Activated T-cell treated with anti-CD3 and anti-CD28 coated beads, Interleukin-2, amount 50 U/mL, for 72 hours (primary cell): ENCODE measurements at regions not wholly inside any gene's neighbourhood (a gene's known extent, or its start where the extent isn't known, plus 50 kb on each side); places are given as distances from the start of the nearest gene placed in this dataset.

Source experiments
- ATAC-seq, 2 donors: fragments of 150-1000 bp; cut with Tn5 transposase; replicated peaks in 1 of 2; 2 replicates each; pipeline ENCODE4 v1.10.0; 2021; ENCODE audit warnings: moderate library complexity in 2 of 2, mild to moderate bottlenecking in 1 of 2
- DNase-seq, 2 donors: peaks; one replicate each; pipeline ENCODE4 v3.0.0; 2021 to 2022; ENCODE audit warnings: mixed read lengths in 1 of 2
- H3K27ac Mint-ChIP-seq: one replicate; pipeline ENCODE4 v1.8.0; 2022; ENCODE audit warnings: mild to moderate bottlenecking, moderate library complexity, mixed read lengths
- H3K27me3 Mint-ChIP-seq: one replicate; pipeline ENCODE4 v1.8.0; 2022; ENCODE audit warnings: low read depth, mixed read lengths
- H3K36me3 Mint-ChIP-seq, 2 donors: one replicate each; pipeline ENCODE4 v1.8.0; 2022; ENCODE audit warnings: mixed read lengths in 2 of 2, mild to moderate bottlenecking in 1 of 2; ENCODE audit not compliant: insufficient read depth in 2 of 2
- H3K4me1 Mint-ChIP-seq: one replicate; pipeline ENCODE4 v1.8.0; 2022; ENCODE audit warnings: low read depth, mixed read lengths
- H3K4me3 Mint-ChIP-seq, 2 donors: one replicate each; pipeline ENCODE4 v1.8.0; 2022; ENCODE audit warnings: mild to moderate bottlenecking in 2 of 2, mixed read lengths in 2 of 2, moderate library complexity in 2 of 2
- H3K9me3 Mint-ChIP-seq, 2 donors: one replicate each; pipeline ENCODE4 v1.8.0; 2022; ENCODE audit warnings: mixed read lengths in 2 of 2

- peaks cover 30% of the 10 kb centered on the region for H3K4me1 Mint-ChIP-seq
- DNase-seq (no peak), ATAC-seq (no peak)
- no peak overlapping the region for H3K27ac Mint-ChIP-seq
- no peaks in the 10 kb centered on the region for H3K36me3 Mint-ChIP-seq
- no peak overlapping the region for H3K4me3 Mint-ChIP-seq
- H3K27me3 Mint-ChIP-seq, result no peaks in the 10 kb centered on the region
- H3K9me3 Mint-ChIP-seq, result no peaks in the 10 kb centered on the region
Measured at GRCh38 chr2:42880738-42881690, 88.6 kb upstream of the HAAO start.

- no peak for ATAC-seq
- Mint-ChIP-seq H3K36me3 (no peaks in the 10 kb centered on the region), H3K4me3 (no peak overlapping the region), H3K4me1 (peaks cover 30% of the 10 kb centered on the region), H3K9me3 (no peaks in the 10 kb centered on the region), H3K27ac (no peak overlapping the region), H3K27me3 (no peaks in the 10 kb centered on the region)
- DNase-seq, result no peak
Measured at GRCh38 chr2:42879913-42880737, 87.7 kb upstream of the HAAO start.

DNA sequence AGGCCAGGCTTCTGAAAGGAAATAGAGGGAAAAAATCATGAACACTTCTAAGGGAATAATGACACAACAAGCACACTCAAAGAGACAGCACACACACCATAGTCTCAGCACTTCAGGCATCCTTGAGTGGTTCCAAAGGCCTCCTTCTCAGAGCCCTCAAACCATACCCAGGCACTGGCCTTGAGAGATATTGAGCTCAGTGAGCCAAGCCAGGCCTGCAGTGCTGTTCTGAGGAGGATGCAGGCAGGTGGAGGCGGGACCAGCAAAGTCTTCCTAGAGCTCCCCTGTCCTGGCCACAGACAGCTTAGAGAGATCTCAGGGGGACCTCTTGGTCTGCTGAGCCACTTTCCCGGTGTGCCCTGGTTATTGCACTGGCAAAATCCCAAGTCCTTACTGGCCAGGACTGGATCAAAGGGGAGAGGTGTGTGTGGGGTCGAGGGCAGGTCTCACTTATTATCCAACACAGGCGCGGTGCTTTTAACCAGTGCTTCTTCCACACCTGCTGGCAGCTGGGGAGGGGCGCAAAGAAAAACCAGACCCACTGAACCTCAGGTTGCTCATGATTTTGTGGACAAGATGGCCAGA is 86.8 kb upstream of the HAAO start:
- peak in 1 of 2 donors; percentile 2 for ATAC-seq

DNA sequence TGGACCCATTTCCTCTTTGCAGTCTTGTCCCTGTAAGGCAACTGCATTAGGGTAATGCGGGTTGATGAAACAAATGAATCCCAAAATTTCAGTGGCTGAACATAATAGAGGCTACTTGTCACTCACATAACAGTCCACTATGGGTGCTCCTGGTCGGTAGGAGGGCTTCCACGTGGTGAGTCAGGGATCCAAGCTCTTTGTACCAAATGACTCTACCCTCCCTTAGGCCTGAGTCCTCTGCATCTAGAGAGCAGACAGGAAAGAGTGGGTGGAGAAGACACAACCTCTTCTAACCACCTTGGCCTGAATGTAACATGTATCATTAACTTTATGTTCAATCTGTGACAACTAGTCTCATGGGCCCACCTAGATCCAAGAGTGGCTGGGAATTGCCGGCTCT is 86.2 kb upstream of the HAAO start:
- Mint-ChIP-seq H3K27me3 (no peaks in the 10 kb centered on the region), H3K36me3 (no peaks in the 10 kb centered on the region), H3K27ac (no peak overlapping the region), H3K4me1 (peaks cover 30% of the 10 kb centered on the region), H3K4me3 (peak overlapping the region; percentile 4 to 29), H3K9me3 (no peaks in the 10 kb centered on the region)
- DNase-seq (peak; percentile 40 to 54), ATAC-seq (peak; percentile 95 to 97)

More for the DNA sequence above, 86.8 kb upstream of the HAAO start:
- no peaks in the 10 kb centered on the region for H3K27me3 Mint-ChIP-seq
- H3K36me3 Mint-ChIP-seq, result no peaks in the 10 kb centered on the region
- peak overlapping the region; percentile 4 to 29 for H3K4me3 Mint-ChIP-seq
- no peak overlapping the region for H3K27ac Mint-ChIP-seq
- peaks cover 30% of the 10 kb centered on the region for H3K4me1 Mint-ChIP-seq
- no peak for DNase-seq
- no peaks in the 10 kb centered on the region for H3K9me3 Mint-ChIP-seq

DNA sequence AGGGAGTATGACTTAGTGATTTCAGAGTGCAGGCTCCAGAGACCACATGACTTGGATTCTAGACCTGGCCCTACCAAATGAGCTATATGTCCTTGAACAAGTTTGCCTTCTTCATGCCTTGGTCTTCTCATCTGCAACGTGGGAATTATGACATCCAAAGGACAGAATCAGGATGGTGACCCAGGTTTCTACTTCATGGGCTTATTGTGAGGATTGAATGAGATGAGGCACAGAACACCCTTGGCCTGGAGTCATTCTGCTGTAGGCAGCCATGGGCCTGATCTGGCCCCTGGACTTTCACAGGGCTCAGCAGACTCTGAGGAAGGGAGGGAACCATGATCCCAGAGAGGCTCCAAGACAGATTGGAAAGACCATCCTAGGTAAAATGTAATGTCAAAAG is 85.6 kb upstream of the HAAO start:
- ATAC-seq, result no peak
- Mint-ChIP-seq H3K27ac (no peak overlapping the region), H3K9me3 (no peaks in the 10 kb centered on the region), H3K36me3 (no peaks in the 10 kb centered on the region), H3K4me3 (no peak overlapping the region), H3K27me3 (no peaks in the 10 kb centered on the region), H3K4me1 (peaks cover 30% of the 10 kb centered on the region)
- DNase-seq, result no peak

GRCh38 chr2:42877511-42877910 is 85.1 kb upstream of the HAAO start:
- Mint-ChIP-seq H3K9me3 (no peaks in the 10 kb centered on the region), H3K27ac (no peak overlapping the region), H3K36me3 (no peaks in the 10 kb centered on the region), H3K4me1 (peaks cover 30% of the 10 kb centered on the region), H3K4me3 (no peak overlapping the region), H3K27me3 (no peaks in the 10 kb centered on the region)
- no peak for ATAC-seq
- DNase-seq, result no peak

DNA sequence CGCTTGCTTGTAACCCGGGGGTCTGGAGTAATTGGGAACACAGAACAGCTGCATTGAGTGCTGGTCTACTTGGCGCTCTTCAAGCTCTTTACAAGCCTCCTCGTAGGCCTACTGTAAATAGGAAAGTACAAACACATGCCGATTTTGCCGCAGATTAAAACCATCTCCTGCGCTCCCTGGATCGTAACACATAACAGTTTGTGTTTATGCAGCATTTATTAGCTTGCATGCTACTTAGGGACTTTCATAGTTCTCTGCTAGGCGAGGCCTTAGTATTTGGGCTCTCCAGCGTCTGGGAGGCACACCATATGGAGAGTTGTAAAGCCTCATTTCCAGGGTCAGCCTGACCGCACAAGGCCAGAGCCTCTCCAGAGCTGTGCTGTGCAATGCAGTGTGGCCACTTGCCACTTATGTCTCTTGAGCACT is 84.0 kb upstream of the HAAO start:
- no peak for ATAC-seq
- no peaks in the 10 kb centered on the region for H3K27me3 Mint-ChIP-seq
- no peak for DNase-seq
- H3K27ac Mint-ChIP-seq, result no peak overlapping the region
- no peaks in the 10 kb centered on the region for H3K36me3 Mint-ChIP-seq
- peaks cover 21% of the 10 kb centered on the region for H3K4me1 Mint-ChIP-seq
- H3K4me3 Mint-ChIP-seq, result no peak overlapping the region
- no peaks in the 10 kb centered on the region for H3K9me3 Mint-ChIP-seq

DNA sequence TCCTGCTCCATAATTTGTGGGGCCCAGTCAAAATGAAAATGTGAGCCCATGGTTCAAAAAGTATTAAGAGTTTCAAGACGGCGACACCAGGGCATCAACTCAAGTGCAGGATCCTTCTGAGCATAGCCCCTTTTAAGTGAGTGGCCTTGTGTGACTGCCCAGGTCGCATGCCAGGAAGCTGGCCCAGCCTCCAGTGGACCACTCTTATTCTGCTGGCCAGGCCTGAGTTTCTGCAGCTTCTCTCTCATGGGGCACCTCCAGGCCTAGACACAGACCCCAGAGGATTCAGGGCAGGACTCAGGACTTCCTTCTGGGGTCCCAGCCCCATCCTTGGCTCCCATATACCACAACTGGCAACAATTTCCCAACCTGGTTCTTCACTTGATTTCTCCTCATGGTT is 83.5 kb upstream of the HAAO start:
- Mint-ChIP-seq H3K27me3 (no peaks in the 10 kb centered on the region), H3K4me3 (no peak overlapping the region), H3K9me3 (no peaks in the 10 kb centered on the region), H3K36me3 (no peaks in the 10 kb centered on the region), H3K4me1 (peaks cover 21% of the 10 kb centered on the region), H3K27ac (no peak overlapping the region)
- DNase-seq, result no peak
- no peak for ATAC-seq

DNA sequence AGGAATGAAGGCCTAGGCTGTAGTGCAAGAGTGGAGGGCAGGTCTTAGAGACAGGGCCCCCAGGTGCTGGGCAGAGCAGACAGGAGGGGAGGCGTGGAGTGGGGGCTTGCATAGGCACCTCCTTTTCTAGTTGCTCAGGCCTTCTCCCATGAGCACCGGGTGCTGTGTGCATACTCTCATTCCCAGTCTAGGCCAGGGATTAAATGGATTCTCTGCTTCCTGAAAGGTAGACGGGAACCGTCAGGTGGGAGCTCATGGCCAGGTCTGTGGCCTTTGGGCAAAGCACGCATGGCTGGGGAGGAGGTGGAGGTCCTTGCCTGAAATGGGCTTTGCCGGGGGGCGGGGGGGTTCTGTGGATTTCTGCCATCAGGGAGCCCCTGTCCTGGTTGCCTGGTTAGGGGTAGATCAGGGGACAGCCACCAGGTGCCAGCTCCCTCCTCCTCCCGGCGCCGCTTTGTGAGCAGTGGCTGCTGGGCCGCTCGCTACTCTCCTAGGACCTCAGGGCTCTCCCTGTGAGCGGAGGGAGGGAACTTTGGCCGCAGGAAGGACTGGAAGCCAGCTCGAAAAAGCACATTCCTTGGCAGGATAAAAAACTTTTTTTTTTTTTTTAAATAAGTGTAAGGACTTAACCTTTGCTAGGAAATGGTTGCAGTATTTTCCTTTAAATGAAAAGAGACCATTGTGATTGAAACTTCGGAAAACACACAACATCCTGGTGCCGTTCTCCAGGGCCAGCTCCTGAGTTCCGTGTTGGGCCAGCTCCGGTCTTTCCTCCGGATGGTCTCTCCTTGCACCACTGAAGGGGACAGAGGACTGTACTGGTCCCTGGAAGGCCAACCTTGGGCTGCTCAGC is 82.8 kb upstream of the HAAO start:
- Mint-ChIP-seq H3K9me3 (no peaks in the 10 kb centered on the region), H3K4me1 (peaks cover 21% of the 10 kb centered on the region), H3K4me3 (no peak overlapping the region), H3K36me3 (no peaks in the 10 kb centered on the region), H3K27ac (no peak overlapping the region), H3K27me3 (no peaks in the 10 kb centered on the region)
- no peak for ATAC-seq
- no peak for DNase-seq

DNA sequence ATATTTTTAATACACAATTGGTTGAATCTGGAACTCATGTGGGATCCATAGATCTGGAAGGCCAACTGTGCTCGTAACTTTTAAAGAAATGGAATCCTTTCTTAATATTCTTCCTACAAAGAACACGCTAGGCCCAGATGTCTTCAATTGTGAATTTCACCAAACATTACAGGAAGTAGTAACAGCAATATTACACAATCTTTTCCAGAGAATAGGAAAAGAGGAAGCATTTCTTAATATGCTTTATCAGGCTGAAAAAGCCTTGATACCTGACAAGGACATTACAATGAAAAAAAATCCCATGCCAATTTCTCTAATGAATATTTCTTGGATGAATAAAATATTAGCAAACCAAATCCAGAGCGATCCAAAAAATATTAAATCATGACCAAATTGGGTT is 80.3 kb upstream of the HAAO start:
- no peaks in the 10 kb centered on the region for H3K4me1 Mint-ChIP-seq
- H3K36me3 Mint-ChIP-seq, result peaks cover 4 to 8% of the 10 kb centered on the region in 2 donors
- no peak overlapping the region for H3K4me3 Mint-ChIP-seq
- H3K27ac Mint-ChIP-seq, result no peak overlapping the region
- ATAC-seq (no peak), DNase-seq (no peak)
- H3K27me3 Mint-ChIP-seq, result no peaks in the 10 kb centered on the region
- H3K9me3 Mint-ChIP-seq, result peaks cover 7 to 8% of the 10 kb centered on the region in 2 donors

DNA sequence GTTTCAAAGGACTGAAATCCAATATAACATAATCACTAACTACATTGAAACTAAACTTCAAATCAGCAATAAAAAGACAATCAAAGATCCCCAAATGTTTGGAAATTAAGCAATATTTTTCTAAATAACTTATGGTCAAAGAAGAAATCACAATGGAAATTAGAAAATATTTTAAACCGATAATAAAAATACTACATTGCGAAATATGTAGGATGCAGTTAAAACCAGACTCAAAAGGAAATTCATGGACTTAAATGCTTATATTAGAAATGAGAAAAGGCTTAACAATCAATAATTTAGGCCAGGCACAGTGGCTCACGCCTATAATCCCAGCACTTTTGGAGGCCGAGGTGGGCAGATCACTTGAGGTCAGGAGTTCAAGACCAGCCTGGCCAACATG is 79.0 kb upstream of the HAAO start:
- no peaks in the 10 kb centered on the region for H3K27me3 Mint-ChIP-seq
- H3K9me3 Mint-ChIP-seq, result peaks cover 8 to 9% of the 10 kb centered on the region in 2 donors
- no peak for ATAC-seq
- peaks cover 5 to 8% of the 10 kb centered on the region in 2 donors for H3K36me3 Mint-ChIP-seq
- no peak for DNase-seq
- no peak overlapping the region for H3K27ac Mint-ChIP-seq
- H3K4me1 Mint-ChIP-seq, result no peaks in the 10 kb centered on the region
- H3K4me3 Mint-ChIP-seq, result no peak overlapping the region

DNA sequence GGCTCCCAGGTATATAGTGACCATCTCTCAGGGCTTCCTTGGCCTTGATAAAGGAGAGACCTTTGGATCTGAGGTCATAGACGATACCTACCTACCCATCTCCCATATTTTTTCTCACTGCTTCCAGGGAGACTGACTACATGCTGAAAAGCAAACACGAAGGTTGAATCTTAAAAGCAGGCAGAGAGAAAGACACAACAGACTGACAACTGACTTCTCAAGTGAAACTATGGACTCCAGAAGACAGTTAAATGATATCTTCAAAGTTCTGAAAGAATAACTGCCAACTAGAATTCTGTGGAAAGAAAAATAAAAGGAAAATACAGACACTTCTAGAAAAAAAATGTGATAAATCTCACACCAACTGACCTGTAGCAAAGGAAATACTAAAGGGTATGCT is 76.5 kb upstream of the HAAO start:
- H3K27ac Mint-ChIP-seq, result no peak overlapping the region
- DNase-seq, result no peak
- H3K9me3 Mint-ChIP-seq, result peaks cover 8 to 9% of the 10 kb centered on the region in 2 donors

More for the DNA sequence above, 76.5 kb upstream of the HAAO start:
- no peaks in the 10 kb centered on the region for H3K4me1 Mint-ChIP-seq
- H3K27me3 Mint-ChIP-seq, result no peaks in the 10 kb centered on the region
- ATAC-seq, result no peak
- H3K36me3 Mint-ChIP-seq, result peaks cover 5 to 8% of the 10 kb centered on the region in 2 donors
- H3K4me3 Mint-ChIP-seq, result no peak overlapping the region
